8988T (cell line): ENCODE measurements at regions not wholly inside any gene's neighbourhood (a gene's known extent, or its start where the extent isn't known, plus 50 kb on each side); places are given as distances from the start of the nearest gene placed in this dataset.
"Not testable (repeated sequence)": the region's sequence is repeated elsewhere in the genome, so short reads cannot be mapped to it uniquely, and the experiment has no call there.

Experiments
- DNase-seq: peaks from one replicate; pipeline ENCODE4 v3.0.0; 2011

GRCh38 chr14:38000340-38000739 lies 207.4 kb upstream of the SSTR1 start:
- DNase-seq = no peak

GRCh38 chr14:38001501-38001900 lies 206.2 kb upstream of the SSTR1 start:
- DNase-seq = no peak

- no peak for DNase-seq
Observed at GRCh38 chr14:38003746-38004609, 203.7 kb upstream of the SSTR1 start.

GRCh38 chr14:38004610-38004879 lies 203.2 kb upstream of the SSTR1 start:
- DNase-seq = no peak

GRCh38 chr14:38011156-38011555 lies 196.5 kb upstream of the SSTR1 start:
- not testable (repeated sequence) for DNase-seq

GRCh38 chr14:38012056-38012455 lies 195.6 kb upstream of the SSTR1 start:
- DNase-seq = no peak

- DNase-seq = no peak
Observed at GRCh38 chr14:38016497-38016896, 191.2 kb upstream of the SSTR1 start.

- no peak for DNase-seq
Observed at GRCh38 chr14:38021861-38022260, 185.8 kb upstream of the SSTR1 start.

GRCh38 chr14:38022775-38023174 lies 184.9 kb upstream of the SSTR1 start:
- DNase-seq = no peak

- DNase-seq = no peak
Observed at GRCh38 chr14:38038171-38038570, 169.5 kb upstream of the SSTR1 start.

- DNase-seq = no peak
Observed at GRCh38 chr14:38038986-38039385, 168.7 kb upstream of the SSTR1 start.

- DNase-seq = no peak
Observed at GRCh38 chr14:38039496-38039895, 168.2 kb upstream of the SSTR1 start.

- no peak for DNase-seq
Observed at GRCh38 chr14:38040411-38040810, 167.3 kb upstream of the SSTR1 start.

GRCh38 chr14:38042322-38042721 lies 165.4 kb upstream of the SSTR1 start:
- DNase-seq = no peak

- no peak for DNase-seq
Observed at GRCh38 chr14:38044710-38045109, 163.0 kb upstream of the SSTR1 start.

GRCh38 chr14:38045461-38045860 lies 162.2 kb upstream of the SSTR1 start:
- no peak for DNase-seq

GRCh38 chr14:38046160-38046559 lies 161.5 kb upstream of the SSTR1 start:
- DNase-seq = no peak

GRCh38 chr14:38047195-38047902 lies 160.4 kb upstream of the SSTR1 start:
- DNase-seq = no peak

- DNase-seq = no peak
Observed at GRCh38 chr14:38053666-38054065, 154.0 kb upstream of the SSTR1 start.

GRCh38 chr14:38056270-38056669 lies 151.4 kb upstream of the SSTR1 start:
- no peak for DNase-seq

- DNase-seq = not testable (repeated sequence)
Observed at GRCh38 chr14:38062223-38062622, 145.5 kb upstream of the SSTR1 start.

- no peak for DNase-seq
Observed at GRCh38 chr14:38063711-38064320, 143.9 kb upstream of the SSTR1 start.

- DNase-seq = no peak
Observed at GRCh38 chr14:38065106-38065762, 142.5 kb upstream of the SSTR1 start.
